Tongue (tissue), 1 donor: ENCODE measurements at regions not wholly inside any gene's neighbourhood (a gene's known extent, or its start where the extent isn't known, plus 50 kb on each side); places are given as distances from the start of the nearest gene placed in this dataset.

ENCODE experiments used
- DNase-seq: peaks from one replicate; pipeline ENCODE4 v3.0.0-alpha.2; 2015

GRCh38 chr3:177992993-177993970, 543.0 kb upstream of the KCNMB2 start:
- no peak for DNase-seq

- no peak for DNase-seq
Observed at GRCh38 chr3:177994976-177995375, 541.3 kb upstream of the KCNMB2 start.

- no peak for DNase-seq
Observed at GRCh38 chr3:177995381-177996085, 540.7 kb upstream of the KCNMB2 start.

GRCh38 chr3:178001670-178002101, 534.5 kb upstream of the KCNMB2 start:
- no peak for DNase-seq

- no peak for DNase-seq
Observed at GRCh38 chr3:178002113-178002512, 534.1 kb upstream of the KCNMB2 start.

- no peak for DNase-seq
Observed at GRCh38 chr3:178003756-178004155, 532.5 kb upstream of the KCNMB2 start.

GRCh38 chr3:178005961-178006360, 530.3 kb upstream of the KCNMB2 start:
- no peak for DNase-seq

GRCh38 chr3:178010306-178010705, 525.9 kb upstream of the KCNMB2 start:
- DNase-seq: no peak

- no peak for DNase-seq
Observed at GRCh38 chr3:178019645-178020044, 516.6 kb upstream of the KCNMB2 start.

GRCh38 chr3:178022599-178022998, 513.6 kb upstream of the KCNMB2 start:
- DNase-seq: no peak

GRCh38 chr3:178028933-178029332, 507.3 kb upstream of the KCNMB2 start:
- DNase-seq: no peak

- no peak for DNase-seq
Observed at GRCh38 chr3:178036451-178037144, 499.6 kb upstream of the KCNMB2 start.

GRCh38 chr3:178041931-178042330, 494.3 kb upstream of the KCNMB2 start:
- DNase-seq: no peak

- peak; percentile 82 for DNase-seq
Observed at GRCh38 chr3:178042376-178042775, 493.9 kb upstream of the KCNMB2 start.

GRCh38 chr3:178043084-178043483, 493.2 kb upstream of the KCNMB2 start:
- no peak for DNase-seq

- no peak for DNase-seq
Observed at GRCh38 chr3:178044320-178044719, 491.9 kb upstream of the KCNMB2 start.

- DNase-seq: no peak
Observed at GRCh38 chr3:178047496-178047895, 488.7 kb upstream of the KCNMB2 start.

- DNase-seq: no peak
Observed at GRCh38 chr3:178048768-178049167, 487.5 kb upstream of the KCNMB2 start.

GRCh38 chr3:178054471-178054870, 481.8 kb upstream of the KCNMB2 start:
- DNase-seq: no peak

GRCh38 chr3:178055939-178056338, 480.3 kb upstream of the KCNMB2 start:
- no peak for DNase-seq

GRCh38 chr3:178056868-178057267, 479.4 kb upstream of the KCNMB2 start:
- no peak for DNase-seq

- peak; percentile 36 for DNase-seq
Observed at GRCh38 chr3:178058629-178059028, 477.6 kb upstream of the KCNMB2 start.

GRCh38 chr3:178059119-178059518, 477.1 kb upstream of the KCNMB2 start:
- DNase-seq: peak; percentile 77
